Fibroblast of the aortic adventitia (primary cell): ENCODE measurements at regions not wholly inside any gene's neighbourhood (a gene's known extent, or its start where the extent isn't known, plus 50 kb on each side); places are given as distances from the start of the nearest gene placed in this dataset.

Experiments
- DNase-seq: peaks from one replicate; pipeline ENCODE4 v3.0.0-alpha.2; 2010; ENCODE audit warnings: low read depth
- H3K4me3 ChIP-seq: 2 replicates; pipeline ENCODE4 v1.5.1; 2011; ENCODE audit warnings: low read depth, mild to moderate bottlenecking, control low read depth, low read length, moderate library complexity
- TF ChIP-seq, protein P1 (sequence below): IDR thresholded peaks from 2 replicates; pipeline ENCODE4 v1.5.1; 2011; ENCODE audit warnings: mild to moderate bottlenecking, low read length, control low read depth, inconsistent platforms; ENCODE audit not compliant: insufficient read depth

GRCh38 chr6:169157197-169158148 lies 96.2 kb downstream of the THBS2 start:
- H3K4me3 ChIP-seq = no peak overlapping the region
- TF ChIP-seq, protein P1, sequence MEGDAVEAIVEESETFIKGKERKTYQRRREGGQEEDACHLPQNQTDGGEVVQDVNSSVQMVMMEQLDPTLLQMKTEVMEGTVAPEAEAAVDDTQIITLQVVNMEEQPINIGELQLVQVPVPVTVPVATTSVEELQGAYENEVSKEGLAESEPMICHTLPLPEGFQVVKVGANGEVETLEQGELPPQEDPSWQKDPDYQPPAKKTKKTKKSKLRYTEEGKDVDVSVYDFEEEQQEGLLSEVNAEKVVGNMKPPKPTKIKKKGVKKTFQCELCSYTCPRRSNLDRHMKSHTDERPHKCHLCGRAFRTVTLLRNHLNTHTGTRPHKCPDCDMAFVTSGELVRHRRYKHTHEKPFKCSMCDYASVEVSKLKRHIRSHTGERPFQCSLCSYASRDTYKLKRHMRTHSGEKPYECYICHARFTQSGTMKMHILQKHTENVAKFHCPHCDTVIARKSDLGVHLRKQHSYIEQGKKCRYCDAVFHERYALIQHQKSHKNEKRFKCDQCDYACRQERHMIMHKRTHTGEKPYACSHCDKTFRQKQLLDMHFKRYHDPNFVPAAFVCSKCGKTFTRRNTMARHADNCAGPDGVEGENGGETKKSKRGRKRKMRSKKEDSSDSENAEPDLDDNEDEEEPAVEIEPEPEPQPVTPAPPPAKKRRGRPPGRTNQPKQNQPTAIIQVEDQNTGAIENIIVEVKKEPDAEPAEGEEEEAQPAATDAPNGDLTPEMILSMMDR = no peak
- DNase-seq = no peak

DNA sequence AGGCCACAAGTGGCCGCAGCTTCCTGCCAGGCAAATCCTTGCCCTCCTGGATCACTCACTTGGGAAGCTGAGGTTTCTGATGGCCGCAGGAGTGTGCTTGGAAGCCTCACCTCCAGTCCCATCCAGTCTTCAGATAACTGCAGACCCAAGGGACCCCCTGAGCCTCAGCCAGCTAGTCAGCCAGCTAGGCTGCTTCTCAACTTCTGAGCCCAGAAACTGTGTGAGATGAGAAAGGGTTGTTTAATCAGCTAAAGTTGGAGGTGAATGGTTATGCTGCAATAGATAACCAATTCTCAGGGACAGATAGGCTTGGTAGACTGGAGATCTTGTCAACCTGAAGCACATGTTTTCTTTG lies 96.9 kb downstream of the THBS2 start:
- no peak for DNase-seq
- H3K4me3 ChIP-seq = no peak overlapping the region
- TF ChIP-seq, protein P1 = no peak

DNA sequence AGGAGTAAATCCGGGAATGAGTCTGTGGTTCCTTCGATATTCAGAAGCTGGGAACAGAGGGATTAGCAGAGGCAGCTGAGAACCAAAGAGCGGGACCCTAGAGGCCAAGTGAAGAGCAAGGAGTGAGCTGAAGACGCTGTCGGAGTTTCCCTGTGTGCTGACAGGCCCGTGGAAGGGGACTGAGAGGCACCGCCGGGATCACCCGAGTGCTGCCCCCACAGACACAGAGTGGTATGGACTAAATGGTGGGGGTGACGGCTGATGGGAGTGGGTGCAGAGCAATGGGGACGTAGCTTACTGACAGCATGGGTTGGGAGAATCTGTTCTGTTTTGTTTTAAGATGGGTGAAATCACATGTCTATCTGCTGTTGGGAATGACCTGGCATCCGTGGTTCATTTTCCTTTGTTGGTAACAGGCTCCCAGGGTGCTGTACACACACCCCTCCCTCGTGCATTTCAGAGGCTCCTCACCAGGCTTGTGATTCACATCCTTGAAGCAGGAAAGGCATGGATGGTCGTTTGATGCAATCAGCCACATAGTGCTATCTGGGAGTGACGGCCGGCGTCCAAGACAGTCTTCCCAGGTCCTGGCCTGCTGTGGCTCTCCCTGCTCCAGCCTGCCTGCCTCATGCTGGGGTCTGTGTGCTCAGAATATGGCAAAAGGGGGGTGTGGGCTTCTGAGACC lies 97.4 kb downstream of the THBS2 start:
- TF ChIP-seq, protein P1 = no peak
- no peak overlapping the region for H3K4me3 ChIP-seq
- DNase-seq = peak; percentile 88

GRCh38 chr6:169155481-169155880 lies 98.2 kb downstream of the THBS2 start:
- TF ChIP-seq, protein P1 = no peak
- no peak for DNase-seq
- H3K4me3 ChIP-seq = no peak overlapping the region

- TF ChIP-seq, protein P1 = no peak
- DNase-seq = no peak
- no peak overlapping the region for H3K4me3 ChIP-seq
These were observed 100.2 kb downstream of the THBS2 start for GRCh38 chr6:169153401-169153800.

GRCh38 chr6:169146521-169146920 lies 107.1 kb downstream of the THBS2 start:
- DNase-seq = no peak
- H3K4me3 ChIP-seq = no peak overlapping the region
- TF ChIP-seq, protein P1 = no peak
